ENCODE measurements at regions not wholly inside any gene's neighbourhood (a gene's known extent, or its start where the extent isn't known, plus 50 kb on each side); places are given as distances from the start of the nearest gene placed in this dataset.

- no peak overlapping the region for H3K4me3 ChIP-seq
- ATAC-seq = no peak
- H3K9me3 ChIP-seq = no peaks in the 10 kb centered on the region
- H3K4me1 ChIP-seq = peaks cover 0 to 44% (median 0%) of the 10 kb centered on the region in 3 donors
- no peak overlapping the region for H3K27ac ChIP-seq
- no peaks in the 10 kb centered on the region for H3K27me3 ChIP-seq
- no peak for TF ChIP-seq EP300 (IDR thresholded peaks at IDR 0.05)
- no peak for TF ChIP-seq CTCF (IDR thresholded peaks at IDR 0.05)
- no peak for TF ChIP-seq POLR2A (IDR thresholded peaks at IDR 0.05)
- TF ChIP-seq POLR2AphosphoS5 (IDR thresholded peaks at IDR 0.05) = no peak
- no peaks in the 10 kb centered on the region for H3K36me3 ChIP-seq
- WGBS, 2 donors (ENCODE audit: low coverage in 1 of 2) = 75% methylated on average over 2 of the region's 3 CpGs
These were observed 161.8 kb downstream of the ICE1 start for GRCh38 chr5:5584236-5584745.

- Histone ChIP-seq H3K36me3 (no peaks in the 10 kb centered on the region), H3K27ac (no peak overlapping the region), H3K4me3 (no peak overlapping the region), H3K9me3 (no peaks in the 10 kb centered on the region), H3K27me3 (no peaks in the 10 kb centered on the region), H3K4me1 (peaks cover 0 to 49% (median 0%) of the 10 kb centered on the region in 3 donors)
- ATAC-seq = no peak
- no peak for TF ChIP-seq POLR2AphosphoS5 (IDR thresholded peaks at IDR 0.05)
- no peak for TF ChIP-seq CTCF (IDR thresholded peaks at IDR 0.05)
- TF ChIP-seq EP300 (IDR thresholded peaks at IDR 0.05) = no peak
- TF ChIP-seq POLR2A (IDR thresholded peaks at IDR 0.05) = no peak
- WGBS, 2 donors (ENCODE audit: low coverage in 1 of 2) = 78 to 87% methylated on average over 5 of the region's 5 CpGs
These were observed 161.4 kb downstream of the ICE1 start for GRCh38 chr5:5583832-5584231.

GRCh38 chr5:5583023-5583765, 160.7 kb downstream of the ICE1 start:
- peaks cover 0 to 50% (median 0%) of the 10 kb centered on the region in 3 donors for H3K4me1 ChIP-seq
- H3K27me3 ChIP-seq = no peaks in the 10 kb centered on the region
- no peak overlapping the region for H3K27ac ChIP-seq
- H3K4me3 ChIP-seq = no peak overlapping the region
- no peak for ATAC-seq
- H3K9me3 ChIP-seq = no peaks in the 10 kb centered on the region
- WGBS, 2 donors (ENCODE audit: low coverage in 1 of 2) = 84 to 89% methylated on average over 5 of the region's 5 CpGs
- H3K36me3 ChIP-seq = no peaks in the 10 kb centered on the region
- TF ChIP-seq EP300 (IDR thresholded peaks at IDR 0.05) = no peak
- TF ChIP-seq CTCF (IDR thresholded peaks at IDR 0.05) = no peak
- no peak for TF ChIP-seq POLR2AphosphoS5 (IDR thresholded peaks at IDR 0.05)
- no peak for TF ChIP-seq POLR2A (IDR thresholded peaks at IDR 0.05)

- ATAC-seq = no peak
- 63% methylated on average over 3 of the region's 3 CpGs; no CpG with 5 or more reads in 1 of the 2 donors for WGBS, 2 donors (ENCODE audit: low coverage in 1 of 2)
These were observed 158.6 kb downstream of the ICE1 start for GRCh38 chr5:5581080-5581479.

More at GRCh38 chr5:5581080-5581479, 158.6 kb downstream of the ICE1 start:
- H3K9me3 ChIP-seq = no peaks in the 10 kb centered on the region
- H3K27ac ChIP-seq = no peak overlapping the region
- no peaks in the 10 kb centered on the region for H3K36me3 ChIP-seq
- no peaks in the 10 kb centered on the region for H3K27me3 ChIP-seq
- peaks cover 0 to 41% (median 0%) of the 10 kb centered on the region in 3 donors for H3K4me1 ChIP-seq
- H3K4me3 ChIP-seq = no peak overlapping the region
- TF ChIP-seq EP300 (IDR thresholded peaks at IDR 0.05) = no peak
- TF ChIP-seq CTCF (IDR thresholded peaks at IDR 0.05) = no peak
- TF ChIP-seq POLR2AphosphoS5 (IDR thresholded peaks at IDR 0.05) = no peak
- no peak for TF ChIP-seq POLR2A (IDR thresholded peaks at IDR 0.05)

Data from gastroesophageal sphincter (tissue), 4 donors.